Nucleus accumbens (tissue), 56 donors: ENCODE measurements at regions not wholly inside any gene's neighbourhood (a gene's known extent, or its start where the extent isn't known, plus 50 kb on each side); places are given as distances from the start of the nearest gene placed in this dataset.
"Not testable (repeated sequence)": the region's sequence is repeated elsewhere in the genome, so short reads cannot be mapped to it uniquely, and the experiment has no call there.

Source experiments
- DNase-seq, 56 donors: peaks; one replicate each; lab custom pipeline; 2025; lab: John Stamatoyannopoulos, UW

- not testable (repeated sequence) for DNase-seq
Measured at GRCh38 chr5:102154791-102155605, 141.1 kb downstream of the SLCO4C1 start.

DNA sequence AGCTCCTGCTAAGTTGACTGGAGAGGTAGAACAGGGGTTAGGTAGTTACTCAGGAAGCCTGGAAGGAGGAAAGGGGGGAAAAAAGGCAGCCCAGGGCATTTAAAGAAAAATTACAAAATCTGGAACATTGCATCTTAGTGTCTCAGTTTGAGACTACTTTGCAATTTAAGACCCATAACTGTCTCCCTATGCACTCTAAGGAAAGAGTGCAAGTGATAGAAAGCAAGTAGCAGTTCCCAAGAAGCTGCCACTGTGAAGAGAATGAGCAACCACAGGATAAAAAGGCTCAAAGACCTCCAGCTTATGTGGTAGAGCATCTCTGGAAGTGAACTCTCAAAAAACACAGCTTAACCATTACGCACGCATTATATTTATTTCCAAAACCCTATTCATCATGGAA is 141.8 kb downstream of the SLCO4C1 start:
- DNase-seq, result no peak

GRCh38 chr5:102153003-102153759 is 142.9 kb downstream of the SLCO4C1 start:
- peak in 1 of 56 donors; percentile 0 for DNase-seq

GRCh38 chr5:102139029-102139428 is 157.1 kb downstream of the SLCO4C1 start:
- DNase-seq, result no peak

GRCh38 chr5:102138243-102138653 is 157.8 kb downstream of the SLCO4C1 start:
- DNase-seq, result no peak

DNA sequence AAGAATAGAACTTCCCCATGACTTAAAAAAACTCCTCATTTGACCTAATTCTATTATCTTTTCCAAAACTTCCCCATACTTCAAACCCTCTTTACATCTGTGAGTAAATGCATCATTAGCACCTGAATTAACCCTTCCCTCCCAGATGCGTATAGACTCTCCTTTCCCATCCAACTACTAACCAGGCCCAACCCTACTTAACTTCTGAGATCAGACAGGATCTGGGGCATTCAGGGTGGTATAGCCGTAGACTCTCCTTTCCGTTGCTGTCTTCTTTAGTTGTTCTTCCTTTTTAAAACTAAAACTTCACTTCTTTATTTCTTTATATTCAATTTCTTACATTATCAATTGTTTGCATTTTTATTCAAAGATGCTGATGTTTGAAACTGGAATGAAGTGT is 165.2 kb downstream of the SLCO4C1 start:
- no peak for DNase-seq

DNA sequence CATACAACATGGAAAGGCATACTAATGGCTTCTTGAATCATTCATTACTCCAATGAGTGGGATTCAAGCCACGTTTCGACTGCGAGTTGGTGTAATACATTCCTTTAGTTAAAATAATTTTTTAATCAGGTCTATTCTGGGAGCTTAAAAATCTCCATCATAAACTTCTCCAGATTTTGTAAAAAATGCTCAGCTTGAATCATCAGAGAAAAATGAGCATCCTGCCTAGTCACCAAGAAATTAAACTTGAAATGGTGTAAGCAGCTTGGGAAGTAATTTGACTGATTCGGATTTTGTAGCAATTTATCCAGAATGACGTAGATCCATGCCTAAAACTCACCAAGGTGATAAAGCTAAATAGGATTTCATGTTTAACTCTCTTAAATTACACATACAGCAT is 165.7 kb downstream of the SLCO4C1 start:
- peak in 2 of 56 donors; percentile 2 to 3 for DNase-seq

DNA sequence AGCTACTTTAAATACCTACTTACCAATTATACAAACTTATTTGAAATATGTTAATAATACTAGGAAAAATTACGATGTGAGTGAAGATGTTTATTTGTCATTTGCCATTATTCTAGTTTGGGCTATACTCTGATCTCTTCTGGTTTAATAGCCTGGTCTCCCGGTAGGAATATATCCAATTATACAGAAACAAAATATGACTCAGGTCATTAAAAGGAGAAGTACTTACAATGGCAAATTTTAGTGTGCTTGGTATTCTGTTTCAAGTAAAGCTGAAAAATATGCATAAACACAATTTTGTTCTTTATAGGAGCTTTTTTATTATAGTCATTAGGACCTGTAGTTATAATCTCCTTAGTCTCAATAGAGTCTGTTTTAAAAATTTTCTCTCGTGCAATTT is 176.8 kb downstream of the SLCO4C1 start:
- no peak for DNase-seq

DNA sequence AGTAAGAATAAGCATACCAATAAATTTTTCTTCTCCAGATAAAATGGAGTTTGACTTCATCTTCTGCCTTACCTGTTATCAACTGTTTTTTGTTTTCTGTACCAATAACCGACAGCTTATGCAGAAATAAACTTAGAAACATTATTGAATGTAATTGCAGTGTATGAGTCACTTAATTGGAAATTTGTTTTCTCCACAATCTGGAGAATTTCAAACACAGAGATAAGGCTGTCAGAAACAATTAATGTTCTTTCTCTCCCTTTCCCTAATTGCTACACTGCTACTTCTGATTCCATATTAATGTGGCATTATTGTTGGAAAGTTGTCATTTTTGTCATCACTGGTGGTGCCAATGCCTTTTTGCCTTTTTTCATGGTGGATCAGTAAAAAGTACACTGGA is 180.3 kb downstream of the SLCO4C1 start:
- DNase-seq, result no peak

DNA sequence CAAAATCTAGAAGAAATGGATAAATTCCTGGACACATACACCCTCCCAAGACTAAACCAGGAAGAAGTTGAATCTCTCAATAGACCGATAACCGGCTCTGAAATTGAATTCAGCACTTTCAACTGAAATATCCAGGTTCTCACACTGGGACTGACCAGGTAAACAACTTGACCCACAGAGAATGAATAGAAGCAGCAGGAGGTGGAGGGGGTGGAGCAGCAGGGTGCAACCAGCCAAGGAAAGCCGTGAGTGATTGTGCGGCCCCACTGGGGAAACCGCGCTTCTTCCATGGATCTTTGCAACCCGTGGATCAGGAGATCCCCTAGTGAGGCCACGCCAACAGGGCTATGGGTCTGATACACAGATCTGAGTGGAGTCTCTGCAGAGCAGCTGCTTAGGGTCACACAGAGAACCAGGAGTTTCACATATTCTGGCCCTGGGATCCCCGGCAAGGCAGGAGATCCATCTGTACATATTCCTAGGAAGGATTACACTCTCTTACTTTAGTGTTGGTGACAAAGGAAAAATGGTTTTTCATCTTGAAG is 181.5 kb downstream of the SLCO4C1 start:
- no peak for DNase-seq

DNA sequence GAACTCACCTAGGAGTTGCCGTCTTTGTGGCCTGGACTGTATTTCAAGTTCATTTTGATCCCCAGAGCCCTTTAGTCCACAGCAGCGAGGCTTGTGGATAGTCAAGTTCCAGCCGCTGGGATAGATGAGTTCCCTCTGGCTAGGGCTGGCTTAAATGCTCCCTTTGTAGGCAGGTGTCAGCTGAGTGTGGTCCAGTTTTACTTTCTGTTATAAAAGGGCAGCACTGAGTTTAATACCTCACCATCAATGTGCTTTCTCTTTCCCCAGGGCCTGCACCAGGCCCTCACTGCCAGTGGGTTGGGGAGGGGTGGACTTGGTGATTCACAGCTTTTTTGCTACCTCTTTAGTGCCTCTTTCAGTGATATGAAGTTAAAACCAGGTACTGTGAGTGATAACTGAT is 188.2 kb downstream of the SLCO4C1 start:
- DNase-seq, result no peak

- no peak for DNase-seq
Measured at GRCh38 chr5:102106599-102106998, 189.5 kb downstream of the SLCO4C1 start.

DNA sequence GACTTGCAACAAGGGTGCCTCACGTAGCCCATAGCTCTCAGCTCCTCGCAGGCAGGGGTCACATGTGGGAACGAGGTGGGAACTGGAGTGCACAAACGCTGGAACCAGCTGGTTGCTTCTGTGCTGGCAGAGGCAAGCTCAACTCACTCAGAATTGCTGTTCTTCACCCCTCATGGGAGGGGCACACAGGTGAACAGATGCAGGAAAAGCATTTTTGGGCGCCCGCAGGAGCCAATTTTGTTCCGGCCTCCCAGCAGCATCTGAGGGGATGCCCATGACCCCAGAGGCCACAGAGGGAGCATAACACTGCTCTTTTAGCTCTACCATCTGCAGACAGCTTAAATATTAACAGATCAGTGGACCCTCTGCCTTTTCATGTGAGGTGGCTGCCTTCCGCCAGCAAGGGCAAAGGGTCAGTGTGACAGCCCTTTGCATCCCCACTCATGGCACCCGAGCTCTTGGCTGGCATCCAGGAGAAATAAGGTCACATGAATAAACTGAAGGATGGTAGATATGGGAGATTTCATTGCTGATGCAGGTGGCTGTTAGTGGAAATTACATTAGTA is 196.2 kb downstream of the SLCO4C1 start:
- no peak for DNase-seq

DNA sequence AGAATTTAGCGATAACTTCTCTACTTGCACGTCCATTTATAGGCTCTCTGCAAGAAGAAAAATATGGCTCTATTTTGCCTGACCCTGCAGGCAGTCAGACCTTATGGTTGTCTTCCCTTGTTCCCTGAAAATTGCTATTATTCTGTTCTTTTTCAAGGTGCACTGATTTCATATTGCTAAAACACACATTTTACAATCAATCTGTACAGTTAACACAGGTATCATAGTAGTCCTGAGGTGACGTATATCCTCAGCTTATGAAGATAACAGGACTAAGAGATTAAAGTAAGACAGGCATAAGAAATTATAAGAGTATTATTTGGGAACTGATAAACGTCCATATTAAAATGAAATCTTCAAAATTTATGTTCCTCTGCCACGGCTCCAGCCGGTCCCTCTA is 197.0 kb downstream of the SLCO4C1 start:
- not testable (repeated sequence) for DNase-seq

GRCh38 chr5:102098606-102099005 is 197.5 kb downstream of the SLCO4C1 start:
- not testable (repeated sequence) for DNase-seq

GRCh38 chr5:102090770-102091169 is 205.3 kb downstream of the SLCO4C1 start:
- no peak for DNase-seq

GRCh38 chr5:102089883-102090282 is 206.2 kb downstream of the SLCO4C1 start:
- no peak for DNase-seq

DNA sequence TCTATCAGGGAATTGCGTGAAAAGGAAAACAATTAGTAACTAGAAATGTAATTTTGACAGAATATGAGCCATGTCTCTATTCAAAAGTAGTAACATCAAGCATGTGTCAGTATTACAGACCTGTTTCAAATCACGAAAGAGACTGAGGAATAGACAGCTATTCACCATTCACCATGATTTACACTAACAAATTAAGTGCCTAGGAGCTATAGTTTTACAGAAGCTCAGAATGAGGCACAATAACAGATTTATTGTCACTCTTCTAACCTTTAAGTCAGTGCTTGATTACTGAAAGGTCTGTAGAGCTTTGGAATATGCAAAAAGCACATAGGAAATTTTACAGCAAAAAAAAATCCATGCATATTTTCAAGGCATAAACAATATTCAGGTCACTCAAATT is 208.2 kb downstream of the SLCO4C1 start:
- DNase-seq, result no peak

DNA sequence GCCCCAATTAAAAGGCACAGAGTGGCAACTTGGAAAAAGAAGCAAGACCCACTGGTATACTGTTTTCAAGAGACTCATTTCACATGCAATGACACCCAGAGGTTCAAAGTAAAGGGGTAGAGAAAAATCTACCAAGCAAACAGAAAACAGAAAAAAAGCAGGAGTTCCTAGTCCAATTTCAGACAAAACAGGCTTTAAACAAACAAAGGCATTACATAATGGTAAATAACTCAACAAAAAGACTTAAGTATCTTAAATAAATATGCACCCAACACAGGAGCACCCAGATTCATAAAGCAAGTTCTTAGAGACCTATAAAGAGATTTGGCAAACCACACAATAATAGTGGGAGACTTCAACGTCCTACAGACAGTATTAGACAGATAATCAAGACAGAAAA is 215.8 kb downstream of the SLCO4C1 start:
- no peak for DNase-seq

DNA sequence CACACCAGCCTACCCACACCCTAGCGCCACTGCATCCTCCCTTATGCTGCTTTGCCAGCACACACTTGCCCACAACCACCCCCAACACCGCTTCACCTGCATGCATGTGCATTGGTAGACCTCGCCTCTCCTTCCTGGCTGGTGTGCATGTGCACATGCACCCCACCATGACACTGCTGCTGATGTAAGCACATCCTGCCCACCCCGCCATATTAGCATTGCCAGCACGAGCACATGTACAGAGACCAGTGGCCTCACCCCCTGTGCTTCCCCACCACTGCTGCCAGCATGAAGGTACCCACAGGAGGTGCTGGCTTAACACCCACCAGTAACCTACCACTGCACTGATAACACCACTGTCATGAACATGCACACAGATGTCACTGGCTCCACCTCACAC is 218.2 kb downstream of the SLCO4C1 start:
- DNase-seq, result no peak

DNA sequence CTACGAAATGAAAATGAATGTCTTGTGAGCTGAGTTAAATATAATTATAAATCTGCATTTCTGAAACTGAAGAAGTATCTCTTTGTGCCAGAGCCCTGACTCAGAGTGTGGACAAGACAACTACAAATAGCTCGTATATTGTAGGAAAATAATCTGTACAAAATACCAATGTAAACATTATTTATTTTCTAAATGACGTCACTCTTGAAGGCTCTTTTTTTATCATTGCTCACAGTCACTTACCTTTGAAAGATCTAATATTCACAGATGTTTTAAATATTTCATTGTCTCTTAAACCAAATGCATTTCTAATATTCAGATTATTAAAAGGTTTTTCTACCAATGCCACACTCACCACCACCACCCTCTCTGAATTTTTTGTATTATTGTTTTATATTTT is 226.1 kb downstream of the SLCO4C1 start:
- DNase-seq, result no peak
